ENCODE measurements at regions not wholly inside any gene's neighbourhood (a gene's known extent, or its start where the extent isn't known, plus 50 kb on each side); places are given as distances from the start of the nearest gene placed in this dataset.

- Histone ChIP-seq H3K4me3 (ENCODE audit: insufficient read depth, low read depth, low read length) (no peak overlapping the region), H2AFZ (ENCODE audit: low read depth, low read length) (no peak overlapping the region), H3K4me1 (ENCODE audit: insufficient read depth, low read length) (no peaks in the 10 kb centered on the region), H4K20me1 (ENCODE audit: insufficient read depth, low read length) (no peaks in the 10 kb centered on the region), H3K79me2 (ENCODE audit: insufficient read depth, low read length) (no peaks in the 10 kb centered on the region), H3K27ac (ENCODE audit: low read depth, low read length) (no peak overlapping the region), H3K27me3 (ENCODE audit: insufficient read depth, low read length) (no peaks in the 10 kb centered on the region), H3K9me3 (ENCODE audit: insufficient read depth, low read depth, low read length) (no peaks in the 10 kb centered on the region), H3K9ac (ENCODE audit: low read length) (no peak overlapping the region), H3K4me2 (ENCODE audit: low read length) (no peak overlapping the region), H3K36me3 (ENCODE audit: insufficient read depth, low read length) (no peaks in the 10 kb centered on the region)
- peak overlapping the region; percentile 45 for H3K4me3 Mint-ChIP-seq (ENCODE audit: unreplicated experiment)
- no peak for FAIRE-seq
- peaks cover 53% of the 10 kb centered on the region for H3K27me3 Mint-ChIP-seq (ENCODE audit: low read depth, unreplicated experiment)
- no peaks in the 10 kb centered on the region for H3K4me1 Mint-ChIP-seq (ENCODE audit: low read depth, unreplicated experiment)
- no peaks in the 10 kb centered on the region for H3K36me3 Mint-ChIP-seq (ENCODE audit: low read depth, unreplicated experiment)
- H3K9me3 Mint-ChIP-seq (ENCODE audit: unreplicated experiment) = peaks cover 4% of the 10 kb centered on the region
- no peak for TF ChIP-seq EZH2 (IDR thresholded peaks at IDR 0.05; ENCODE audit: insufficient read depth, low read length)
- TF ChIP-seq CTCF (IDR thresholded peaks at IDR 0.05; ENCODE audit: insufficient read depth, low read depth, low read length) = no peak
- no peak for DNase-seq (ENCODE audit: low read depth)
- H3K27ac Mint-ChIP-seq (ENCODE audit: unreplicated experiment) = no peak overlapping the region
Measured at GRCh38 chr6:169960886-169961611, 209.6 kb downstream of the ERMARD start.

GRCh38 chr6:169960521-169960885 is 209.1 kb downstream of the ERMARD start:
- peaks cover 51% of the 10 kb centered on the region for H3K27me3 Mint-ChIP-seq (ENCODE audit: low read depth, unreplicated experiment)
- no peaks in the 10 kb centered on the region for H4K20me1 ChIP-seq (ENCODE audit: insufficient read depth, low read length)
- H3K9me3 ChIP-seq (ENCODE audit: insufficient read depth, low read depth, low read length) = no peaks in the 10 kb centered on the region
- H3K4me1 Mint-ChIP-seq (ENCODE audit: low read depth, unreplicated experiment) = no peaks in the 10 kb centered on the region
- DNase-seq (ENCODE audit: low read depth) (no peak), FAIRE-seq (no peak)
- H3K4me2 ChIP-seq (ENCODE audit: low read length) = no peak overlapping the region
- no peak overlapping the region for H3K4me3 ChIP-seq (ENCODE audit: insufficient read depth, low read depth, low read length)
- TF ChIP-seq EZH2 (IDR thresholded peaks at IDR 0.05; ENCODE audit: insufficient read depth, low read length) (no peak), CTCF (IDR thresholded peaks at IDR 0.05; ENCODE audit: insufficient read depth, low read depth, low read length) (no peak)
- H3K9me3 Mint-ChIP-seq (ENCODE audit: unreplicated experiment) = peaks cover 5% of the 10 kb centered on the region
- no peak overlapping the region for H3K9ac ChIP-seq (ENCODE audit: low read length)
- no peaks in the 10 kb centered on the region for H3K36me3 Mint-ChIP-seq (ENCODE audit: low read depth, unreplicated experiment)
- H3K79me2 ChIP-seq (ENCODE audit: insufficient read depth, low read length) = no peaks in the 10 kb centered on the region
- no peaks in the 10 kb centered on the region for H3K4me1 ChIP-seq (ENCODE audit: insufficient read depth, low read length)
- H3K27me3 ChIP-seq (ENCODE audit: insufficient read depth, low read length) = no peaks in the 10 kb centered on the region
- H3K27ac Mint-ChIP-seq (ENCODE audit: unreplicated experiment) = no peak overlapping the region
- no peak overlapping the region for H3K4me3 Mint-ChIP-seq (ENCODE audit: unreplicated experiment)
- H3K36me3 ChIP-seq (ENCODE audit: insufficient read depth, low read length) = no peaks in the 10 kb centered on the region
- no peak overlapping the region for H3K27ac ChIP-seq (ENCODE audit: low read depth, low read length)
- H2AFZ ChIP-seq (ENCODE audit: low read depth, low read length) = no peak overlapping the region

GRCh38 chr6:169960003-169960344 is 208.6 kb downstream of the ERMARD start:
- Histone ChIP-seq H3K9ac (ENCODE audit: low read length) (no peak overlapping the region), H4K20me1 (ENCODE audit: insufficient read depth, low read length) (no peaks in the 10 kb centered on the region), H3K27me3 (ENCODE audit: insufficient read depth, low read length) (no peaks in the 10 kb centered on the region), H3K27ac (ENCODE audit: low read depth, low read length) (no peak overlapping the region), H3K79me2 (ENCODE audit: insufficient read depth, low read length) (no peaks in the 10 kb centered on the region), H3K36me3 (ENCODE audit: insufficient read depth, low read length) (no peaks in the 10 kb centered on the region), H3K4me1 (ENCODE audit: insufficient read depth, low read length) (no peaks in the 10 kb centered on the region), H2AFZ (ENCODE audit: low read depth, low read length) (no peak overlapping the region), H3K4me3 (ENCODE audit: insufficient read depth, low read depth, low read length) (no peak overlapping the region), H3K9me3 (ENCODE audit: insufficient read depth, low read depth, low read length) (no peaks in the 10 kb centered on the region), H3K4me2 (ENCODE audit: low read length) (no peak overlapping the region)
- Mint-ChIP-seq H3K9me3 (ENCODE audit: unreplicated experiment) (peaks cover 2% of the 10 kb centered on the region), H3K4me1 (ENCODE audit: low read depth, unreplicated experiment) (no peaks in the 10 kb centered on the region), H3K27ac (ENCODE audit: unreplicated experiment) (no peak overlapping the region), H3K4me3 (ENCODE audit: unreplicated experiment) (no peak overlapping the region), H3K27me3 (ENCODE audit: low read depth, unreplicated experiment) (peaks cover 46% of the 10 kb centered on the region), H3K36me3 (ENCODE audit: low read depth, unreplicated experiment) (no peaks in the 10 kb centered on the region)
- FAIRE-seq = no peak
- no peak for TF ChIP-seq EZH2 (IDR thresholded peaks at IDR 0.05; ENCODE audit: insufficient read depth, low read length)
- no peak for TF ChIP-seq CTCF (IDR thresholded peaks at IDR 0.05; ENCODE audit: insufficient read depth, low read depth, low read length)
- no peak for DNase-seq (ENCODE audit: low read depth)

All from astrocyte (in vitro differentiated cells and primary cell).